Keratinocyte (primary cell): ENCODE measurements at regions not wholly inside any gene's neighbourhood (a gene's known extent, or its start where the extent isn't known, plus 50 kb on each side); places are given as distances from the start of the nearest gene placed in this dataset.

Experiments used
- DNase-seq: peaks from one replicate; pipeline ENCODE4 v3.0.0-alpha.2; 2011; ENCODE audit warnings: low read depth, missing footprints, low spot score
- FAIRE-seq: peaks from 2 replicates; lab custom pipeline; 2011; peaks lifted over from hg19 to GRCh38; lab: Jason Lieb, UNC
- H2AFZ ChIP-seq: 2 replicates; pipeline ENCODE4 v1.6.0; 2012; ENCODE audit warnings: low read length, control low read depth, inconsistent platforms; ENCODE audit not compliant: control insufficient read depth
- H3K27ac ChIP-seq: 2 replicates; pipeline ENCODE4 v1.5.1; 2011; ENCODE audit warnings: low read length; ENCODE audit not compliant: control insufficient read depth, insufficient read depth
- H3K27me3 ChIP-seq: 3 replicates; pipeline ENCODE4 v1.6.0; 2011; ENCODE audit warnings: low read length; ENCODE audit not compliant: control insufficient read depth, insufficient read depth; ENCODE audit errors: extremely low read depth
- H3K36me3 ChIP-seq, 2 experiments: 2 replicates in 1 of 2; 3 replicates in 1 of 2; pipeline ENCODE4 v1.5.1; 2011; ENCODE audit warnings: low read length in 2 of 2, mild to moderate bottlenecking in 1 of 2; ENCODE audit not compliant: control insufficient read depth in 2 of 2, insufficient read depth in 2 of 2; ENCODE audit errors: extremely low read depth in 1 of 2
- H3K4me1 ChIP-seq: 3 replicates; pipeline ENCODE4 v1.5.1; 2011; ENCODE audit warnings: low read length; ENCODE audit not compliant: control insufficient read depth, insufficient read depth; ENCODE audit errors: extremely low read depth
- H3K4me2 ChIP-seq: 3 replicates; pipeline ENCODE4 v1.6.0; 2011; ENCODE audit warnings: low read depth, low read length; ENCODE audit not compliant: control insufficient read depth, insufficient read depth; ENCODE audit errors: extremely low read depth
- H3K4me3 ChIP-seq, 3 experiments: fragments of 200-600 bp in 1 of 3; sonication (generic) in 1 of 3; 2 replicates in 2 of 3; 3 replicates in 1 of 3; pipeline ENCODE4 v1.5.1; 2011 to 2016; ENCODE audit warnings: low read length in 3 of 3, mild to moderate bottlenecking in 3 of 3, control low read depth in 2 of 3, inconsistent platforms in 1 of 3, low read depth in 1 of 3, mixed read lengths in 1 of 3, mixed run types in 1 of 3, moderate library complexity in 1 of 3; ENCODE audit not compliant: control insufficient read depth in 2 of 3, insufficient read depth in 2 of 3; ENCODE audit errors: extremely low read depth in 1 of 3
- H3K79me2 ChIP-seq: 2 replicates; pipeline ENCODE4 v1.6.0; 2012; ENCODE audit warnings: low read length; ENCODE audit not compliant: control insufficient read depth, insufficient read depth
- H3K9ac ChIP-seq: 3 replicates; pipeline ENCODE4 v1.6.0; 2011; ENCODE audit warnings: low read length; ENCODE audit not compliant: control insufficient read depth, insufficient read depth; ENCODE audit errors: extremely low read depth
- H3K9me1 ChIP-seq: 3 replicates; pipeline ENCODE4 v1.6.0; 2011; ENCODE audit warnings: low read length; ENCODE audit not compliant: control insufficient read depth, insufficient read depth; ENCODE audit errors: extremely low read depth
- H3K9me3 ChIP-seq: 2 replicates; pipeline ENCODE4 v1.5.1; 2012; ENCODE audit warnings: low read depth, low read length; ENCODE audit not compliant: control insufficient read depth
- H4K20me1 ChIP-seq: 3 replicates; pipeline ENCODE4 v1.6.0; 2011; ENCODE audit warnings: low read length; ENCODE audit not compliant: control insufficient read depth, insufficient read depth; ENCODE audit errors: extremely low read depth
- CTCF ChIP-seq, 3 experiments: IDR thresholded peaks in 1 of 3; conservative IDR thresholded peaks in 1 of 3; optimal IDR thresholded peaks in 1 of 3; 2 replicates in 2 of 3; 3 replicates in 1 of 3; pipeline versions ENCODE3 to v1.5.1; 2011; ENCODE audit warnings: low read length in 3 of 3, mild to moderate bottlenecking in 3 of 3, moderate library complexity in 2 of 3, control low read depth in 1 of 3, inconsistent platforms in 1 of 3; ENCODE audit not compliant: insufficient read depth in 2 of 3; ENCODE audit errors: extremely low read depth in 1 of 3
- EZH2 ChIP-seq: IDR thresholded peaks from one replicate; pipeline ENCODE4 v1.6.1; 2012; ENCODE audit warnings: inconsistent platforms, mild to moderate bottlenecking, low read length, moderate library complexity
- dilution Hi-C: fragments of 300-500 bp; cut with MboI; formaldehyde crosslinking; loops from one replicate; pipeline ENCODE4 v1.7.0; 2020; ENCODE audit warnings: low sequenced_read_pairs; ENCODE audit not compliant: extremely low pct_ligation_motif_present

GRCh38 chr22:47617186-47617585, 854.7 kb downstream of the TBC1D22A start:
- dilution Hi-C loops: no loop called here
- no peak for DNase-seq
- Histone ChIP-seq H3K9ac (no peak overlapping the region), H3K4me2 (no peak overlapping the region), H3K79me2 (no peaks in the 10 kb centered on the region), H3K27ac (no peak overlapping the region), H3K4me3 (no peak overlapping the region), H3K9me1 (no peaks in the 10 kb centered on the region), H3K36me3 (no peaks in the 10 kb centered on the region), H3K4me1 (no peaks in the 10 kb centered on the region), H3K27me3 (peaks cover 4% of the 10 kb centered on the region), H3K9me3 (no peaks in the 10 kb centered on the region), H4K20me1 (no peaks in the 10 kb centered on the region), H2AFZ (no peak overlapping the region)
- FAIRE-seq: no peak
- TF ChIP-seq EZH2 (no peak), CTCF (optimal IDR thresholded peaks at IDR 0.05 in 1 of 3, IDR thresholded peaks at IDR 0.05 in 1 of 3, conservative IDR thresholded peaks at IDR 0.05 in 1 of 3; ENCODE audit: extremely low read depth in 1 of 3, insufficient read depth in 2 of 3, low read length in 3 of 3) (no peak)

- Histone ChIP-seq H3K4me3 (no peak overlapping the region), H4K20me1 (no peaks in the 10 kb centered on the region), H3K9ac (no peak overlapping the region), H3K9me1 (no peaks in the 10 kb centered on the region), H3K9me3 (no peaks in the 10 kb centered on the region), H3K4me2 (no peak overlapping the region), H3K27ac (no peak overlapping the region), H3K4me1 (no peaks in the 10 kb centered on the region), H3K27me3 (peaks cover 4% of the 10 kb centered on the region), H3K36me3 (no peaks in the 10 kb centered on the region), H3K79me2 (no peaks in the 10 kb centered on the region), H2AFZ (no peak overlapping the region)
- dilution Hi-C loops: no loop called here
- DNase-seq (no peak), FAIRE-seq (no peak)
- TF ChIP-seq CTCF (optimal IDR thresholded peaks at IDR 0.05 in 1 of 3, IDR thresholded peaks at IDR 0.05 in 1 of 3, conservative IDR thresholded peaks at IDR 0.05 in 1 of 3; ENCODE audit: extremely low read depth in 1 of 3, insufficient read depth in 2 of 3, low read length in 3 of 3) (no peak), EZH2 (no peak)
Measured at GRCh38 chr22:47616396-47617020, 854.1 kb downstream of the TBC1D22A start.
